Gastrocnemius medialis (tissue), 4 donors: ENCODE measurements at regions not wholly inside any gene's neighbourhood (a gene's known extent, or its start where the extent isn't known, plus 50 kb on each side); places are given as distances from the start of the nearest gene placed in this dataset.

Experiments
- POLR2A ChIP-seq, 2 donors: fragments of 450-650 bp; IDR thresholded peaks; one replicate each; pipeline ENCODE4 v1.6.1; 2017; ENCODE audit warnings: antibody characterized with exemption in 2 of 2, mild to moderate bottlenecking in 2 of 2, moderate library complexity in 2 of 2
- TF ChIP-seq, protein P1 (sequence below), 5 experiments: fragments of 450-650 bp in 3 of 5; fragments of 200-600 bp in 2 of 5; sonication (generic) in 2 of 5; IDR thresholded peaks in 4 of 5; conservative IDR thresholded peaks in 1 of 5; 1 replicate in 4 of 5; 2 replicates in 1 of 5; pipeline ENCODE4 v1.5.1; 2016 to 2019; ENCODE audit warnings: antibody characterized with exemption in 5 of 5, mild to moderate bottlenecking in 3 of 5, moderate library complexity in 3 of 5

DNA sequence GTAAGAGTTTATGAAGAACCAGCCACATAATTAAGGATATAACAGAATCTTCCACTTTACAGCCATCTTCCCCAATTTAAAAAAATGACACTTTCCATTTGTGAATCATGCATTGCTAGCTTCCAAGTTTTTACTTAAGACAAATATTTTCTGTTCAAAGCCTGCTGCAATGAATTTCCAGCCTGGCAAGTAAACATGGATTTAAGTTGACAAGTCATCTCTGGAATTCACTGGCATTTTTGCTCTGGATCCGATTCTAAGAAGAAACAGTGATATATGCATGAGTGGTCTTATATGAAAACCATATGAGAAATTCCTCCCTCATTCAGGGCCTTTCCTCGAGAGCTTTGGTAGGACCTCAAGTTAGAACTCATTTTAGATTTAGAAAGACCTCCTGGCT lies 116.1 kb upstream of the CDCA7L start:
- TF ChIP-seq, protein P1, sequence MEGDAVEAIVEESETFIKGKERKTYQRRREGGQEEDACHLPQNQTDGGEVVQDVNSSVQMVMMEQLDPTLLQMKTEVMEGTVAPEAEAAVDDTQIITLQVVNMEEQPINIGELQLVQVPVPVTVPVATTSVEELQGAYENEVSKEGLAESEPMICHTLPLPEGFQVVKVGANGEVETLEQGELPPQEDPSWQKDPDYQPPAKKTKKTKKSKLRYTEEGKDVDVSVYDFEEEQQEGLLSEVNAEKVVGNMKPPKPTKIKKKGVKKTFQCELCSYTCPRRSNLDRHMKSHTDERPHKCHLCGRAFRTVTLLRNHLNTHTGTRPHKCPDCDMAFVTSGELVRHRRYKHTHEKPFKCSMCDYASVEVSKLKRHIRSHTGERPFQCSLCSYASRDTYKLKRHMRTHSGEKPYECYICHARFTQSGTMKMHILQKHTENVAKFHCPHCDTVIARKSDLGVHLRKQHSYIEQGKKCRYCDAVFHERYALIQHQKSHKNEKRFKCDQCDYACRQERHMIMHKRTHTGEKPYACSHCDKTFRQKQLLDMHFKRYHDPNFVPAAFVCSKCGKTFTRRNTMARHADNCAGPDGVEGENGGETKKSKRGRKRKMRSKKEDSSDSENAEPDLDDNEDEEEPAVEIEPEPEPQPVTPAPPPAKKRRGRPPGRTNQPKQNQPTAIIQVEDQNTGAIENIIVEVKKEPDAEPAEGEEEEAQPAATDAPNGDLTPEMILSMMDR (IDR thresholded peaks at IDR 0.05 in 4 of 5, conservative IDR thresholded peaks at IDR 0.05 in 1 of 5) = no peak
- TF ChIP-seq POLR2A (IDR thresholded peaks at IDR 0.05) = no peak
